Cardiac muscle cell (in vitro differentiated cells and primary cell): ENCODE measurements at regions not wholly inside any gene's neighbourhood (a gene's known extent, or its start where the extent isn't known, plus 50 kb on each side); places are given as distances from the start of the nearest gene placed in this dataset.

ENCODE experiments used
- DNase-seq, 2 donors: peaks; one replicate each; pipeline versions ENCODE4 v3.0.0 to v3.0.0-alpha.2; 2010 to 2017; ENCODE audit warnings: low read depth in 1 of 2, low spot score in 1 of 2
- H3K27ac ChIP-seq: fragments of 200-600 bp; sonication (generic); 2 replicates; pipeline ENCODE4 v1.5.1; 2016
- H3K27me3 ChIP-seq: fragments of 200-600 bp; sonication (generic); 2 replicates; pipeline ENCODE4 v1.6.0; 2016; ENCODE audit warnings: control low read depth
- H3K36me3 ChIP-seq: fragments of 200-600 bp; sonication (generic); 2 replicates; pipeline ENCODE4 v1.5.1; 2016; ENCODE audit warnings: control low read depth
- H3K4me1 ChIP-seq: fragments of 200-600 bp; sonication (generic); 2 replicates; pipeline ENCODE4 v1.8.1; 2017; ENCODE audit warnings: low read depth, mild to moderate bottlenecking, mixed run types
- H3K4me3 ChIP-seq: fragments of 200-600 bp; sonication (generic); 2 replicates; pipeline ENCODE4 v1.5.1; 2016; ENCODE audit warnings: mild to moderate bottlenecking
- H3K9me3 ChIP-seq: fragments of 200-600 bp; sonication (generic); 2 replicates; pipeline ENCODE4 v1.5.1; 2017; ENCODE audit warnings: low read depth, mild to moderate bottlenecking, control low read depth
- CTCF ChIP-seq: IDR thresholded peaks from 2 replicates; pipeline ENCODE4 v1.5.1; 2012; ENCODE audit warnings: low read depth, mild to moderate bottlenecking, low read length

- Histone ChIP-seq H3K9me3 (no peaks in the 10 kb centered on the region), H3K36me3 (no peaks in the 10 kb centered on the region), H3K27me3 (no peaks in the 10 kb centered on the region), H3K4me1 (peaks cover 8% of the 10 kb centered on the region), H3K27ac (no peak overlapping the region), H3K4me3 (no peak overlapping the region)
- TF ChIP-seq CTCF, result no peak
- no peak for DNase-seq
Observed at GRCh38 chr18:2415656-2416055, 155.6 kb downstream of the METTL4 start.

- TF ChIP-seq CTCF, result no peak
- peak; percentile 8 to 17 for DNase-seq
- Histone ChIP-seq H3K27me3 (no peaks in the 10 kb centered on the region), H3K27ac (no peak overlapping the region), H3K9me3 (no peaks in the 10 kb centered on the region), H3K36me3 (no peaks in the 10 kb centered on the region), H3K4me3 (no peak overlapping the region), H3K4me1 (peaks cover 8% of the 10 kb centered on the region)
Observed at GRCh38 chr18:2417861-2418610, 153.3 kb downstream of the METTL4 start.

- H3K9me3 ChIP-seq, result no peaks in the 10 kb centered on the region
- no peak overlapping the region for H3K27ac ChIP-seq
- DNase-seq, result no peak
- no peaks in the 10 kb centered on the region for H3K36me3 ChIP-seq
- no peak overlapping the region for H3K4me3 ChIP-seq
- TF ChIP-seq CTCF, result no peak
- H3K27me3 ChIP-seq, result no peaks in the 10 kb centered on the region
- H3K4me1 ChIP-seq, result peaks cover 8% of the 10 kb centered on the region
Observed at GRCh38 chr18:2420367-2420766, 150.9 kb downstream of the METTL4 start.

- no peaks in the 10 kb centered on the region for H3K9me3 ChIP-seq
- DNase-seq, result no peak
- no peaks in the 10 kb centered on the region for H3K36me3 ChIP-seq
- H3K27me3 ChIP-seq, result no peaks in the 10 kb centered on the region
- H3K4me1 ChIP-seq, result peaks cover under 1% of the 10 kb centered on the region
- H3K4me3 ChIP-seq, result no peak overlapping the region
- TF ChIP-seq CTCF, result no peak
- no peak overlapping the region for H3K27ac ChIP-seq
Observed at GRCh38 chr18:2423761-2424160, 147.5 kb downstream of the METTL4 start.

GRCh38 chr18:2424420-2424819, 146.9 kb downstream of the METTL4 start:
- Histone ChIP-seq H3K27ac (no peak overlapping the region), H3K4me3 (no peak overlapping the region), H3K27me3 (no peaks in the 10 kb centered on the region), H3K4me1 (no peaks in the 10 kb centered on the region), H3K36me3 (no peaks in the 10 kb centered on the region), H3K9me3 (no peaks in the 10 kb centered on the region)
- no peak for TF ChIP-seq CTCF
- no peak for DNase-seq
